Thoracic aorta (tissue), 2 donors: ENCODE measurements at regions not wholly inside any gene's neighbourhood (a gene's known extent, or its start where the extent isn't known, plus 50 kb on each side); places are given as distances from the start of the nearest gene placed in this dataset.

ENCODE experiments used
- ATAC-seq: fragments of 150-250 bp; one replicate; pipeline ENCODE4 v1.8.0; 2017; ENCODE audit warnings: low read depth; ENCODE audit not compliant: insufficient number of reproducible peaks, low FRiP score
- DNase-seq: peaks from one replicate; pipeline ENCODE4 v3.0.0-alpha.2; 2020; ENCODE audit warnings: low spot score
- H3K27ac ChIP-seq, 2 donors: fragments of 200-600 bp; sonication (generic); 1 replicate in 1 of 2; 2 replicates in 1 of 2; pipeline ENCODE4 v1.5.1; 2016; ENCODE audit warnings: mild to moderate bottlenecking in 2 of 2, moderate library complexity in 2 of 2
- H3K27me3 ChIP-seq: fragments of 200-600 bp; sonication (generic); replicated peaks from 2 replicates; pipeline ENCODE4 v1.6.0; 2016; ENCODE audit warnings: mild to moderate bottlenecking; ENCODE audit not compliant: insufficient read depth
- H3K36me3 ChIP-seq: fragments of 200-600 bp; sonication (generic); one replicate; pipeline ENCODE4 v1.5.1; 2016
- H3K4me1 ChIP-seq, 2 donors: fragments of 200-600 bp; sonication (generic); 1 replicate in 1 of 2; 2 replicates in 1 of 2; pipeline versions ENCODE4 v1.5.1 to v1.6.0; 2016; ENCODE audit warnings: low read depth in 2 of 2, mild to moderate bottlenecking in 1 of 2; ENCODE audit not compliant: control insufficient read depth in 1 of 2
- H3K4me3 ChIP-seq: fragments of 200-600 bp; sonication (generic); 2 replicates; pipeline ENCODE4 v1.5.1; 2016; ENCODE audit warnings: mild to moderate bottlenecking
- H3K9me3 ChIP-seq: fragments of 200-600 bp; sonication (generic); 2 replicates; pipeline ENCODE4 v1.5.1; 2016
- TF ChIP-seq, protein P1 (sequence below): fragments of 200-600 bp; sonication (generic); IDR thresholded peaks from one replicate; pipeline ENCODE4 v1.5.1; 2019; ENCODE audit warnings: antibody characterized with exemption

DNA sequence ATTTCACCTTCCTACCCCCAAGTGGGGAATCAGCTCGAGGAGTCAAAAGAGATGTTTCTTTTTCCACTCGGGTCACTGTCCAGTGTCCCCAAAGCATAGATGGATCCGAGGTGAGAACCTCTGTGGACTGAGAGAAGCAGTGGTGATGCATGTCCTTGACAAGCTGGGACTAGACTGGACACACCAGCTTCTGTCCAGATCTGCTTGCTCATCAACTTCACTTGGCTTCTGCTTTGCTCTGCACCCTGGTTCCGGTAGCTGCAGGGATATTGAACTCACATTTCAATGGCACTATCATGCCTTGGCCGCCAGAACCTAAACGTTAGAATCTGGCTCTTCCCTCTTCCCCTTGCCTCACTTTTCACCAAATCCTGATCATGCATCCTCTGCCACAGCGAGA is 50.3 kb upstream of the CXCL12 start:
- H3K4me1 ChIP-seq, result no peaks in the 10 kb centered on the region
- TF ChIP-seq, protein P1, sequence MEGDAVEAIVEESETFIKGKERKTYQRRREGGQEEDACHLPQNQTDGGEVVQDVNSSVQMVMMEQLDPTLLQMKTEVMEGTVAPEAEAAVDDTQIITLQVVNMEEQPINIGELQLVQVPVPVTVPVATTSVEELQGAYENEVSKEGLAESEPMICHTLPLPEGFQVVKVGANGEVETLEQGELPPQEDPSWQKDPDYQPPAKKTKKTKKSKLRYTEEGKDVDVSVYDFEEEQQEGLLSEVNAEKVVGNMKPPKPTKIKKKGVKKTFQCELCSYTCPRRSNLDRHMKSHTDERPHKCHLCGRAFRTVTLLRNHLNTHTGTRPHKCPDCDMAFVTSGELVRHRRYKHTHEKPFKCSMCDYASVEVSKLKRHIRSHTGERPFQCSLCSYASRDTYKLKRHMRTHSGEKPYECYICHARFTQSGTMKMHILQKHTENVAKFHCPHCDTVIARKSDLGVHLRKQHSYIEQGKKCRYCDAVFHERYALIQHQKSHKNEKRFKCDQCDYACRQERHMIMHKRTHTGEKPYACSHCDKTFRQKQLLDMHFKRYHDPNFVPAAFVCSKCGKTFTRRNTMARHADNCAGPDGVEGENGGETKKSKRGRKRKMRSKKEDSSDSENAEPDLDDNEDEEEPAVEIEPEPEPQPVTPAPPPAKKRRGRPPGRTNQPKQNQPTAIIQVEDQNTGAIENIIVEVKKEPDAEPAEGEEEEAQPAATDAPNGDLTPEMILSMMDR, result no peak
- ATAC-seq, result no peak
- H3K9me3 ChIP-seq, result no peaks in the 10 kb centered on the region
- H3K36me3 ChIP-seq, result no peaks in the 10 kb centered on the region
- H3K27ac ChIP-seq, result no peak overlapping the region
- no peak for DNase-seq
- H3K4me3 ChIP-seq, result no peak overlapping the region
- no peaks in the 10 kb centered on the region for H3K27me3 ChIP-seq

DNA sequence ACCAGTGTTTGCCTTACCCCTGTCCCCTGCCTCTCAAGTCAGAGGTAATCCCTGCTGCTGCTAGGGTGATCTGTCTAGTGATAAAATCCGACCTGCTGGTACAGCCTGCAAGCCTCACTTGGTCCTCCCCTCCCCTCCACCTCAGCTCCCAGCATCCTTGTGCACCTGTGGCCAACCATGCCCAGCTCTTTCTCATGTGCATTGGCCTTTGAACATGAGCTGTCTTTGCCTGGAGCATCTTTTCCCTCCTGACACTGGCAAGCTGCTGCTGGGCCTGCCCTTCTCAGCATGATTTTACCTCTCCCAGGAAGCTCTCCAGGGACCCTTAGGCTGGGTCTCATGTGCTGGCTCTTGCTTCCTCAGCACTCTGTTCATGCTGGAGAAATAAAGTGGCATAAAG is 51.3 kb upstream of the CXCL12 start:
- Histone ChIP-seq H3K36me3 (no peaks in the 10 kb centered on the region), H3K27me3 (no peaks in the 10 kb centered on the region), H3K9me3 (no peaks in the 10 kb centered on the region), H3K4me1 (no peaks in the 10 kb centered on the region), H3K4me3 (no peak overlapping the region), H3K27ac (no peak overlapping the region)
- TF ChIP-seq, protein P1, result no peak
- DNase-seq (no peak), ATAC-seq (no peak)

DNA sequence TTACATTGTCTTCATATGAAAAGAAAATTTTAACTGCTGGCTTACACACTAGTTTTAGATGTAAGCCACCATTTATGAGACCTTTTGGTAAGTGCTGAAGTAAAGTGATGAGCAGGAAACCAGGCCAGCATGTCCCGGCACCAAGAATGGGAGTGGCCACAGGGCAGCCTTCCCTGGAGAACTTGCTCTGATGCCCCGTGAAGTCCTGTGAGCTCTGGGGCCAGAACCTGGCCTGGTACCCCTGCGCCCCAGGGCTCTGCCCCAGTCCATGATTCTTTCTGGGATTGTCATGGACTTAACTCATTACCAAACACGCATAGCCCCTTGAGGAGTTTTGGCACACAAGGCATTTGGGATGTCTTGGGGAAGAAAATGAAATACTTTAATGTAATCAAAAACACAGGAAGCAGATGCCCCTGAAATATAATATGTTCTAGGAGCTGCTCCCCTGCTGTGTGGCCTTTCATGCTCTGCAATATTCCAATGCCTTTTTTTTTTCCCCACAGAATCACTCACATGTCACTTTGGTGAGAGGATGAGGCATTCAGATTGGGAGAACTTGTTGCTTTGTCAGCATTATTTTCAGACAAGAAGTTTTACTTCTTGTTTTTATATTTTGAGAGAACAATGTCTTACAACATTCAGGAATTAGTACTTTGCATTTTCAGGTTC is 53.1 kb upstream of the CXCL12 start:
- H3K27me3 ChIP-seq, result no peaks in the 10 kb centered on the region
- peak overlapping the region in 1 of 2 donors; percentile 30 for H3K27ac ChIP-seq
- H3K4me1 ChIP-seq, result no peaks in the 10 kb centered on the region
- no peaks in the 10 kb centered on the region for H3K9me3 ChIP-seq
- H3K4me3 ChIP-seq, result no peak overlapping the region
- DNase-seq (no peak), ATAC-seq (no peak)
- no peaks in the 10 kb centered on the region for H3K36me3 ChIP-seq
- TF ChIP-seq, protein P1, result no peak

DNA sequence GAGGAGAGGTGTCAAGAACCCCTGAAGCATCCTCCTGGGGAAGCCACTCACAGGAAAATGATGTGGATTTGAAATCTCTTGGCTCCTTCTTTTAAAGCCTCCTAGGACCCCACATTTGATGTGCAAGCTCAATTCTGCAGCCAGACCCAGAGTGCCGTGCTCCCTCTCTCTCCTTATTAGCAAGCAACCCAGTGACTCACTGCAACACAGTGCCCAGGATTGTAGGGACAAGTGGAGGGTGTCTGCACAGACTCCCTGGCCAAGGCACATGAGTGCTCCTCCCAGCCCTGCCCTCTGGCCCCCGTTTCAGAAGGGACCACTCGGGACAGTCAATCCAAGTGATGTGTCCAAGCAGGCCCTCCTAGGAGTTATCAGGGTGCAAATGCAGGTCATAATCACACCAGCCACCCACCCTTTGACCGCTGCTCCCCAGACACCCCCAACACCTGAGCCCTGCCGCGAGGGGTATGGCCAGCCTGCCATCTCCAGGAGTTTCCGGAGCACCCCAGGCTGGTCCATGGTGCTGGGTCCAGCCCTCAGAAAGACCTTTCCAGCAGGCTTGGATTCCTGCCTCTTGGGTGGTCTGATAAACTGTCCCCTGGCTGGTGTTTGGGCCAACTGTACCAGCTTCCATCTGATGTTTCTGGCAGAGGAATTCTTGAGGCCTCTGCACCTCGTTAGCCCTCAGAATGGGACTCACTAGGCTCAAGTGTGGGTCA is 54.5 kb upstream of the CXCL12 start:
- Histone ChIP-seq H3K27me3 (no peaks in the 10 kb centered on the region), H3K36me3 (no peaks in the 10 kb centered on the region), H3K4me3 (no peak overlapping the region), H3K9me3 (no peaks in the 10 kb centered on the region), H3K27ac (no peak overlapping the region), H3K4me1 (no peaks in the 10 kb centered on the region)
- DNase-seq (no peak), ATAC-seq (no peak)
- TF ChIP-seq, protein P1, result no peak

DNA sequence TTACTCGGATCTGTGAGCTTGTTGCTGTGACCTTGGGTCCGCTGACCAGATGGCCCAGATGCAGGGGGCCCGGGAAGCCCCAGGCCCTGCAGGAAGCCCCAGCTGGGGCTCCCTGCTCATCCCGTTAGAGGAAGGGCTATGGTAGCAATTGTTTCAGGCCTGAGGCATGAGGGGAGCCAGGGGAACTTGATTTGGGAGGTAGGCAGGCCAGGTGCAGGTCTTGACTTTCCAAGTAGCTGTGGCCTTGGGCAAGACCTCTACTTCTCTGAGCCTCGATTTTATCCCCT is 55.0 kb upstream of the CXCL12 start:
- H3K4me3 ChIP-seq, result no peak overlapping the region
- H3K9me3 ChIP-seq, result no peaks in the 10 kb centered on the region
- TF ChIP-seq, protein P1, result no peak
- no peaks in the 10 kb centered on the region for H3K36me3 ChIP-seq
- ATAC-seq, result no peak
- no peak overlapping the region for H3K27ac ChIP-seq
- no peak for DNase-seq
- no peaks in the 10 kb centered on the region for H3K4me1 ChIP-seq
- no peaks in the 10 kb centered on the region for H3K27me3 ChIP-seq
